Naive thymus-derived CD8-positive, alpha-beta T cell (primary cell): ENCODE measurements at regions not wholly inside any gene's neighbourhood (a gene's known extent, or its start where the extent isn't known, plus 50 kb on each side); places are given as distances from the start of the nearest gene placed in this dataset.

Experiments used
- ATAC-seq, 2 donors: fragments of 150-1000 bp; cut with Tn5 transposase in 1 of 2; sonication (Bioruptor Pico), chemical (Tn5 transposase) in 1 of 2; 1 replicate in 1 of 2; 2 replicates in 1 of 2; pipeline ENCODE4 v1.10.0; 2021; ENCODE audit warnings: mild to moderate bottlenecking in 2 of 2, moderate library complexity in 2 of 2
- POLR2A ChIA-PET: fragments of 350-600 bp; sonication (Branson Sonifier 250); formaldehyde crosslinking; loops from one replicate; lab custom pipeline; 2021; ENCODE audit warnings: antibody characterized with exemption; lab: Charles Lee
- DNase-seq, 10 donors: peaks; one replicate each; pipeline versions ENCODE4 v3.0.0 to v3.0.0-alpha.2; 2020 to 2022
- H3K27ac Mint-ChIP-seq, 10 donors: one replicate each; pipeline ENCODE4 v1.8.0; 2020 to 2022; ENCODE audit warnings: mild to moderate bottlenecking in 10 of 10, mixed read lengths in 10 of 10, moderate library complexity in 4 of 10, inconsistent platforms in 1 of 10
- H3K27me3 Mint-ChIP-seq, 5 donors: one replicate each; pipeline ENCODE4 v1.8.0; 2021 to 2022; ENCODE audit warnings: mixed read lengths in 5 of 5
- H3K36me3 Mint-ChIP-seq, 3 donors: one replicate each; pipeline ENCODE4 v1.8.0; 2020 to 2022; ENCODE audit warnings: mixed read lengths in 3 of 3, mild to moderate bottlenecking in 2 of 3, inconsistent platforms in 1 of 3
- H3K4me1 Mint-ChIP-seq, 4 donors: one replicate each; pipeline ENCODE4 v1.8.0; 2021 to 2022; ENCODE audit warnings: mixed read lengths in 4 of 4
- H3K4me3 Mint-ChIP-seq, 10 donors: one replicate each; pipeline ENCODE4 v1.8.0; 2020 to 2022; ENCODE audit warnings: mild to moderate bottlenecking in 10 of 10, mixed read lengths in 10 of 10, moderate library complexity in 6 of 10, inconsistent platforms in 1 of 10
- H3K9me3 Mint-ChIP-seq, 9 donors: one replicate each; pipeline ENCODE4 v1.8.0; 2020 to 2022; ENCODE audit warnings: mixed read lengths in 9 of 9, mild to moderate bottlenecking in 3 of 9, inconsistent platforms in 1 of 9, moderate library complexity in 1 of 9

DNA sequence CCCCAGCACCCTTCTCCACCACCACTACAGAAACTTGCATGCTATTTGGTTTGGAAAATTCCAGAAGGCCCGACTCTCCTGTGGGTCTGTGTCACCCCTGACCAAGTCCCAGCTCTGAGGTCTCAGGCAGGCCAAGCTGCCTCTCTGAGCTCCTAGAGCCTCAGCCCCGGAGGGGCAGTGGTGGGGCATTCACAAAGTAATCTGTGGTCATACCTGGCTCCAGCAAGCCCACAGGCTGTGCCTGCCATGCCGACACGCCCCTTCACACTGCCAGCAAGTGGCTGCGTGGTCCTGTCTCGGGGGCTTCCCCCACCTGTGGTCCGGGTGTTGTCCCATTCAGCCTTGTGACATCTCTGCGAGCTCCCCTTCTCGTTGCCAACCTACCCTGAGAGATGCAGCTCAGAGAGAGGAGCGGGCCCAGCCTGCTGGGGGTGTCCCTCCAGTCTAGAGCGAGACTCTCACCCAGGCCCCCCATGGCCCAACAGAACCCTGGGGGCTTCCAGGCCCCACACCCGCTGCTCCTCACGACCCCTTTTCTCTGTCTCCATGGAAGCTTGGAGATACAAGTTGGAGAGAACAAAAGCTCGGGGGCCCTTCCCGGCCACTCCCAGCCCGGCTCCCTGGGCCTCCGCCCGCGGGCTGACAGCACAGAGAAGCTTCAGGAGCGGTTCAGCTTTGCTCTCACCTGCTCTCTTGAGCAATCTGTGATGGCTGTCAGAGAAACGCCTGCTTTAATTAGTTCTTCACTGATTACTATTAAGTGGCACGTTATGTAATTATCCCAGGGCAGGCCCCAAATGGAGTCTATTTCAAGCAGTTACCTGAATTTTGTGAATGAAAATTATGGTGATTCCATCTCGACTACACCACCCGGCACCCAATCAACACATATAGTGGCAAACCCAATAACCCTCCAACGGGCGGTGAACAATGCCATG lies 147.7 kb upstream of the PHACTR3 start:
- no peaks in the 10 kb centered on the region for H3K9me3 Mint-ChIP-seq
- peaks cover 0 to 2% (median 0%) of the 10 kb centered on the region in 4 donors for H3K4me1 Mint-ChIP-seq
- H3K27me3 Mint-ChIP-seq, result peaks cover 0 to 20% (median 3%) of the 10 kb centered on the region in 5 donors
- POLR2A ChIA-PET, result no interaction called here
- no peak for ATAC-seq
- no peaks in the 10 kb centered on the region for H3K36me3 Mint-ChIP-seq
- H3K27ac Mint-ChIP-seq, result peak overlapping the region in 1 of 10 donors; percentile 76
- no peak for DNase-seq
- no peak overlapping the region for H3K4me3 Mint-ChIP-seq

GRCh38 chr20:59458645-59459044 lies 145.7 kb upstream of the PHACTR3 start:
- ATAC-seq, result no peak
- H3K27me3 Mint-ChIP-seq, result peaks cover 0 to 12% (median 0%) of the 10 kb centered on the region in 5 donors
- peaks cover 0 to 2% (median 0%) of the 10 kb centered on the region in 4 donors for H3K4me1 Mint-ChIP-seq
- H3K36me3 Mint-ChIP-seq, result no peaks in the 10 kb centered on the region
- POLR2A ChIA-PET, result no interaction called here
- no peak for DNase-seq
- no peak overlapping the region for H3K27ac Mint-ChIP-seq
- no peak overlapping the region for H3K4me3 Mint-ChIP-seq
- no peaks in the 10 kb centered on the region for H3K9me3 Mint-ChIP-seq

DNA sequence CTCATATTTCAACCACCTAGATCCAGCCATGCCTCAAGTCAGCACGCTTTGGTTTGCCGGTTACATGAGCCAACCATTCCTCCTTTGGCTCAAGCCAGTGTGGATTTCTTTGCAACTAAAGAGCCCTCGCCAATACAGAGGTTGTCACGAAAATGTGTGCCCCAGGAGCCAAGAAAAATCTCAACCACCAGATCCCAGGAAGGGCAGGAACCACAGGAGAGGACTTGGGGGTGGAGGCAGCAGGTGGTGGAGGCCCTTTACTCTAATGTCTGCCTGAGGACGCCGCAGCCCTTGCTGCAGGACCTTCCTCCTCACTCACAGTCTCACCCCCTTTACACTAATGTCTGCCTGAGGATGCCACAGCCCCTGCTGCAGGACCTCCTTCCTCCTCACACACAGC lies 144.8 kb upstream of the PHACTR3 start:
- ATAC-seq, result no peak
- Mint-ChIP-seq H3K4me3 (no peak overlapping the region), H3K27me3 (peaks cover 0 to 12% (median 0%) of the 10 kb centered on the region in 5 donors), H3K27ac (no peak overlapping the region), H3K9me3 (no peaks in the 10 kb centered on the region), H3K4me1 (peaks cover 0 to 2% (median 0%) of the 10 kb centered on the region in 4 donors), H3K36me3 (no peaks in the 10 kb centered on the region)
- POLR2A ChIA-PET, result no interaction called here
- DNase-seq, result no peak

DNA sequence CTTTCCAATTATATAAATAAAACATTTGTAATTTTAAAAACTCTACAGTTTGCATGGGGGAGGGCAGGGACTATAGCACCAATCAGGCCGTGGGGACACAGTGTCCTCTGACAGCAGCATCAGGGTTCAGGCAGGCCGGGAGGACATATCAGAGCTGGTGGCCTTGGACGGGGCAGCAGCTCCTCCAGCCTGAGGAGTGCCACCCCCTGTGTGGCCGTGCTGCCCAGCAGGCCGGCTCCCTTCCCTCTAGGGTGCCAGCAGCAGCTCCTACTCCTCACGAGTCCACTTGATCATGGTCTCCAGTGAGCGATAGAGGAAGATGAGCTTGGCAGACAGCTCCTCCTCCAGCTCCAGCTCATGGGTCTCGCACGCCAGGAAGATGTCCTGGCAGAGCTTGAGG lies 144.0 kb upstream of the PHACTR3 start:
- ATAC-seq (no peak), DNase-seq (no peak)
- Mint-ChIP-seq H3K9me3 (no peaks in the 10 kb centered on the region), H3K36me3 (no peaks in the 10 kb centered on the region), H3K4me3 (no peak overlapping the region), H3K27me3 (peaks cover 0 to 10% (median 0%) of the 10 kb centered on the region in 5 donors), H3K4me1 (peaks cover 0 to 2% (median 0%) of the 10 kb centered on the region in 4 donors), H3K27ac (no peak overlapping the region)
- POLR2A ChIA-PET, result no interaction called here

GRCh38 chr20:59461526-59461925 lies 142.8 kb upstream of the PHACTR3 start:
- POLR2A ChIA-PET, result no interaction called here
- H3K4me1 Mint-ChIP-seq, result no peaks in the 10 kb centered on the region
- no peak for ATAC-seq
- peaks cover 0 to 10% (median 0%) of the 10 kb centered on the region in 5 donors for H3K27me3 Mint-ChIP-seq
- no peak for DNase-seq
- no peaks in the 10 kb centered on the region for H3K36me3 Mint-ChIP-seq
- H3K27ac Mint-ChIP-seq, result no peak overlapping the region
- no peaks in the 10 kb centered on the region for H3K9me3 Mint-ChIP-seq
- no peak overlapping the region for H3K4me3 Mint-ChIP-seq

DNA sequence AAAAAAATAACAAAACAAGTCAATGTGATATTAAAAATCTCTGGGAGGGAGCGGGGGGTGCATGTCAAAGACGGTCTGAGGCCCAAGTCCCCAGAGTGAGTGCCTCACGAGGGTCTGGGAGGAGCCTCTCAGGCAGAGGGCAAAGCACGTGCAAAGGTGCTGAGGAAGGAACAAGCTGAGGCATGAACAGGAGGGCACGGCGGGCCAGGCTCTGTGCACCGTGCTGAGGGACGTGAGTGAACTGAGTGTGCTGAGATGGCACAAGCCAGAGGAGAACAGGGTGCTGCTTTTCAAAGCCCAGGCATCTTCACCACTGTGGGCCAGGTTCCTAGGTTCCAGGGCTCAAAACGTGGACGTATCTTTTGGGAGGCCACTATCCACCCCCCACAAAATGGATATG lies 142.1 kb upstream of the PHACTR3 start:
- POLR2A ChIA-PET, result no interaction called here
- DNase-seq (no peak), ATAC-seq (no peak)
- H3K4me1 Mint-ChIP-seq, result no peaks in the 10 kb centered on the region
- no peak overlapping the region for H3K4me3 Mint-ChIP-seq
- no peaks in the 10 kb centered on the region for H3K36me3 Mint-ChIP-seq
- H3K27me3 Mint-ChIP-seq, result peaks cover 0 to 9% (median 0%) of the 10 kb centered on the region in 5 donors
- no peak overlapping the region for H3K27ac Mint-ChIP-seq
- H3K9me3 Mint-ChIP-seq, result no peaks in the 10 kb centered on the region

GRCh38 chr20:59463541-59463940 lies 140.8 kb upstream of the PHACTR3 start:
- no peak overlapping the region for H3K4me3 Mint-ChIP-seq
- no peak overlapping the region for H3K27ac Mint-ChIP-seq
- DNase-seq, result no peak
- ATAC-seq, result no peak
- POLR2A ChIA-PET, result no interaction called here
- H3K36me3 Mint-ChIP-seq, result no peaks in the 10 kb centered on the region
- peaks cover 0 to 9% (median 0%) of the 10 kb centered on the region in 5 donors for H3K27me3 Mint-ChIP-seq
- H3K4me1 Mint-ChIP-seq, result no peaks in the 10 kb centered on the region
- H3K9me3 Mint-ChIP-seq, result no peaks in the 10 kb centered on the region

DNA sequence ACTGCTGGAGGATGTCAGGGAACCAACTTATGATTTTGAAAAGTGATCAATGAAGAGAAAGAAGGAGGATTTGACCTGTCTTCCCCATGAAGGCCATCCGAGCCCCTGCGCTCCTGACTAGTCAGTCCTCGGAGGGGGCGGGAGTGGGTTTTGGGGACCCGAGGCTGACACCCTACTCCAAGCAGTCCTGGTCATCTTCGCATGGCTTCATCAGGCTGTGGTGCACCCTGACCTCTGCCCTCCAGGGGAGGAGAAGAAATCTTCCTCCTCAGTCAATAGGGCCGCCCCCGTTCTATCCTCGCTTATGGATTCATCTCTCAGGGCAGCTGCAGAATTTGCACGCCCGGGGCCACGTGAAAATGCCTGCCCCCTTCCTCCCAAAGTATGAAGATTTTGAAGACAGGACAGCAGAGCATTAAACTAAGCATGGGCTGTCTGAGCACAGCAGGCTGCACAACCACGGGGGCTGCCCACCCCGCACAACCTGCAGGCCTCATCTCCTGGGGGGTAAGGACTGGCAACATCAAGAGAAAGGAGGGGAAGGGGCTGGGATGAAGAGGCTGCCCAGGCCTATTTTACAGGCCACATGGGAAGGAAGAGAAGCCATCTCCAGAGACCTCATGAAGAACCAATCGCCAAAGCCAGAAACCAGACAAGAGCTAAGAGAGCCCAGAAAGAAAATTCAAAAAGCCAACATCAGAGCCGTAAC lies 138.1 kb upstream of the PHACTR3 start:
- POLR2A ChIA-PET, result no interaction called here
- Mint-ChIP-seq H3K4me1 (no peaks in the 10 kb centered on the region), H3K27ac (no peak overlapping the region), H3K4me3 (no peak overlapping the region), H3K27me3 (peaks cover 0 to 6% (median 0%) of the 10 kb centered on the region in 5 donors), H3K9me3 (no peaks in the 10 kb centered on the region), H3K36me3 (no peaks in the 10 kb centered on the region)
- ATAC-seq (no peak), DNase-seq (no peak)

DNA sequence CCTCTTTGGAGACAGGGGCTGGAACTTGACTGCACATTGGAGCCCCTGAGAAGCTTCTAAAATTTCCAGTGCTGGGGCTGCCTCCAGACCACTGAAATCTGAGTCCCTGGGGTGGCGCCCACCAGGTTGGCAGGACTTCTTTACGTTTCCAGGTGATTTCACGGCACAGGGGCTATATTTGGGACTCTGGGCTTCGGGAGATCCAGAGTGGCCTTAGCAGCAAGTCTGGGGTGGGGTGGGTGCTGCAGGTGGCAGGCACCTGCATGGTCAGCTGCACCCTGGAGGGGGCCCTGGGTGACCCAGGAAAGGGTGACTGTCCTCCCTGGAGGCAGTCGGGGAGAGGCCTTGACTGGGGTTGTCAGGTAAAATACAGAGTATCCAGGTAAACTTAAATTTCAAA lies 135.5 kb upstream of the PHACTR3 start:
- no peak overlapping the region for H3K4me3 Mint-ChIP-seq
- peaks cover 0 to 9% (median 0%) of the 10 kb centered on the region in 5 donors for H3K27me3 Mint-ChIP-seq
- POLR2A ChIA-PET, result no interaction called here
- no peaks in the 10 kb centered on the region for H3K36me3 Mint-ChIP-seq
- ATAC-seq (no peak), DNase-seq (no peak)
- no peaks in the 10 kb centered on the region for H3K4me1 Mint-ChIP-seq
- H3K27ac Mint-ChIP-seq, result no peak overlapping the region
- H3K9me3 Mint-ChIP-seq, result no peaks in the 10 kb centered on the region

DNA sequence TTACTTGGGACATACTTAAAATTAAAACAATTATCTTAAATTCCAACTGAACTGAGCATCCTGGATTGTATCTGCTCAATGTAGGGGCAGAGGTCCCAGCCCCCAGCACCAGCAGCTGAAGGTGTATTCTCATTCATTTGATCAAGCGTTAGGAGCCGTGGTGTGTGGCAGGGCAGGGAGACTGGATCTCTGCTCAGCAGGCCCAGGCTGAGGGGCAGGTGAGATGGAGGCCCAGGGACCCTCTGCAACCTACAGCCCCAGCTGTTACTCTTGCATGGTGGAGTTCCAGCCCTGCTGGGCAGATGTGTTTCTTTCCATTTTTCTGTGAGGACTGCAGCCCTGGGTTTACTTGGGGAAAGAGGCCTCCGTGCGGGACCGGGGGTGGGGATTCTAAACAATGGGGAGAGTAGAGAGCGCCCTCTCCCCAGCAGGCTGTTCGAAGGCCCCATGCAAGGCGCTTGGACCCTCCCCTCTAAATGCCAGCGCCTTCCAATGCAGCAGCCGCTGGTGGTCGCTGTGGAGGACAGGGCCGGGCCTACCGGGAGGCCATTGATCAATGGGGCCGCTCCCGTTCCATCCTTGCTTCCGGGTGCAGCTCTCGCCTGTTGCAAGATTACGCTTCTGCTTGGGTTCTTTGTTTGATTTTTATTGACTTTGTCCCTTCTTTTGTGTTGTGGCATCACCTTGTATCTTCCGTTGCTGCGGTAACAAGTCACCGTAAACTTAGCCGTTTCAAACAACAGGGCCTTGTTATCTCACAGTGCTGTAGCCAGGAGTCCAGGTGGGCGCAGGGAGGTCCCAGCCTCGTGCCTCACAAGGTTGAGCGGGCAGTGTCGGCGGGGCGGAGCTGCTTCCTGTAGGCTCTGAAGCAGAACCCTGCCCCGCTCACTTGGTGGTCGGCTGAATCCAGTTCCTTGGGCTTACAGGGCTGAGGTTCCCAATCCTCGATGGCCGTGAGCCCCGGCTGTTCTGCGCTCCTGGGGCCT lies 134.8 kb upstream of the PHACTR3 start:
- no peaks in the 10 kb centered on the region for H3K36me3 Mint-ChIP-seq
- POLR2A ChIA-PET, result no interaction called here
- H3K9me3 Mint-ChIP-seq, result no peaks in the 10 kb centered on the region
- DNase-seq (no peak), ATAC-seq (no peak)
- no peak overlapping the region for H3K27ac Mint-ChIP-seq
- H3K4me3 Mint-ChIP-seq, result no peak overlapping the region
- H3K4me1 Mint-ChIP-seq, result no peaks in the 10 kb centered on the region
- peaks cover 0 to 9% (median 0%) of the 10 kb centered on the region in 5 donors for H3K27me3 Mint-ChIP-seq

GRCh38 chr20:59470521-59470920 lies 133.8 kb upstream of the PHACTR3 start:
- Mint-ChIP-seq H3K36me3 (no peaks in the 10 kb centered on the region), H3K27ac (no peak overlapping the region), H3K27me3 (peaks cover 0 to 9% (median 0%) of the 10 kb centered on the region in 5 donors), H3K4me3 (no peak overlapping the region), H3K9me3 (no peaks in the 10 kb centered on the region), H3K4me1 (no peaks in the 10 kb centered on the region)
- ATAC-seq (no peak), DNase-seq (no peak)
- POLR2A ChIA-PET, result no interaction called here

DNA sequence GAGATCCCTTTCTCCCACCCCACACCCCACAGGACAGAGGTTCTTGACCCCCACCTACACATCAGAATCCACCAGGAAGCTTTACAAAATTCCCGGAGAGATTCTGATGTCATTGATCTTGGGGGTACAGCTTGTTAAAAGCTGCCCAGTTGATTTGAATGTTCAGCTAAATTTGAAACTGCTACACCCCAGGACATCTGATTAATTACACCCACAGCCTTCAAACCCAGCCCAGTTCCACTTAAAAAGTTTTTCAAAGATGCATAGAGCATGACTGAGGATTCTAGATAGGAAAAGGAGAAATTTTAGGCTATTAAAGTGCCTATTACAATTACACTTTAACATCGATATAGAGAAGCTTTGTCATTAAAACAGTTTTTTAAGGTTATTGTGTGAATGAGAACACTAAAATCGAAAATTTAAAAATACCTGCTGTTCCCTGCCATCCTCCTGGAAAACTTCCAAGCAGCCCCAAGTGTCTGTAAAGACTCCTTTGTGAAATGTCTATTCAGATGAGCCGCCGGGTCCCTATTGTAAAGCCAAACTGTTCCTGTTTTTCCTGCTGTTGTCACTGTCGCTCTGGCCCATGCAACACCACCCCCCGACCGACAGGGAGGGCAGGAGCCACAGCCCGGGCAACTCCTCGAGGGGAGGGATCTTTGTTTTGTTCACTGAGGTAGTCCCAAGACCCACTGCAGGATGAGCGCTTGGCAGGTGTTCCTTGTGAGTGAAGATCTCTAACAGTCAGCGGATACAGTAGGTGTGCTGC lies 132.5 kb upstream of the PHACTR3 start:
- H3K36me3 Mint-ChIP-seq, result no peaks in the 10 kb centered on the region
- POLR2A ChIA-PET, result no interaction called here
- ATAC-seq (no peak), DNase-seq (no peak)
- no peaks in the 10 kb centered on the region for H3K9me3 Mint-ChIP-seq
- H3K27me3 Mint-ChIP-seq, result peaks cover 0 to 9% (median 0%) of the 10 kb centered on the region in 5 donors
- H3K4me3 Mint-ChIP-seq, result no peak overlapping the region
- H3K4me1 Mint-ChIP-seq, result no peaks in the 10 kb centered on the region
- no peak overlapping the region for H3K27ac Mint-ChIP-seq
